ENCODE measurements at regions not wholly inside any gene's neighbourhood (a gene's known extent, or its start where the extent isn't known, plus 50 kb on each side); places are given as distances from the start of the nearest gene placed in this dataset.

- DNase-seq, result no peak
These were observed 1122.6 kb downstream of the FLRT2 start for GRCh38 chr14:86652526-86652925.

GRCh38 chr14:86646696-86647690, 1117.0 kb downstream of the FLRT2 start:
- no peak for DNase-seq

GRCh38 chr14:86646125-86646524, 1116.2 kb downstream of the FLRT2 start:
- no peak for DNase-seq

- DNase-seq, result no peak
These were observed 1111.4 kb downstream of the FLRT2 start for GRCh38 chr14:86641310-86641709.

GRCh38 chr14:86640288-86640687, 1110.3 kb downstream of the FLRT2 start:
- DNase-seq, result no peak

GRCh38 chr14:86639666-86640065, 1109.7 kb downstream of the FLRT2 start:
- DNase-seq, result no peak

GRCh38 chr14:86639146-86639545, 1109.2 kb downstream of the FLRT2 start:
- no peak for DNase-seq

- DNase-seq, result no peak
These were observed 1097.1 kb downstream of the FLRT2 start for GRCh38 chr14:86627080-86627479.

GRCh38 chr14:86626530-86626929, 1096.6 kb downstream of the FLRT2 start:
- DNase-seq, result no peak

- no peak for DNase-seq
These were observed 1095.7 kb downstream of the FLRT2 start for GRCh38 chr14:86625637-86626036.

GRCh38 chr14:86619726-86620125, 1089.8 kb downstream of the FLRT2 start:
- no peak for DNase-seq

GRCh38 chr14:86613786-86614185, 1083.8 kb downstream of the FLRT2 start:
- no peak for DNase-seq

- no peak for DNase-seq
These were observed 1083.2 kb downstream of the FLRT2 start for GRCh38 chr14:86613126-86613525.

GRCh38 chr14:86604561-86604960, 1074.6 kb downstream of the FLRT2 start:
- no peak for DNase-seq

GRCh38 chr14:86602263-86602662, 1072.3 kb downstream of the FLRT2 start:
- DNase-seq, result no peak

- DNase-seq, result no peak
These were observed 1071.9 kb downstream of the FLRT2 start for GRCh38 chr14:86601813-86602212.

GRCh38 chr14:86597279-86597678, 1067.3 kb downstream of the FLRT2 start:
- DNase-seq, result no peak

GRCh38 chr14:86596024-86596423, 1066.1 kb downstream of the FLRT2 start:
- no peak for DNase-seq

GRCh38 chr14:86575141-86575540, 1045.2 kb downstream of the FLRT2 start:
- DNase-seq, result no peak

- DNase-seq, result no peak
These were observed 1044.8 kb downstream of the FLRT2 start for GRCh38 chr14:86574778-86575129.

GRCh38 chr14:86574051-86574777, 1044.3 kb downstream of the FLRT2 start:
- DNase-seq, result no peak

- DNase-seq, result no peak
These were observed 1040.4 kb downstream of the FLRT2 start for GRCh38 chr14:86570371-86570770.

GRCh38 chr14:86543521-86543920, 1013.6 kb downstream of the FLRT2 start:
- DNase-seq, result no peak

GRCh38 chr14:86541972-86542371, 1012.0 kb downstream of the FLRT2 start:
- no peak for DNase-seq
